ENCODE measurements at regions not wholly inside any gene's neighbourhood (a gene's known extent, or its start where the extent isn't known, plus 50 kb on each side); places are given as distances from the start of the nearest gene placed in this dataset.
A peak's percentile ranks its signal among the peaks of the same experiment; 100 is the strongest.

- intact Hi-C loops (cut with DNase I; ENCODE audit: low total_unique reads) = no loop called here
- no peaks in the 10 kb centered on the region for H3K27me3 ChIP-seq
Observed at GRCh38 chr2:128538396-128538795, 219.7 kb upstream of the HS6ST1 start.

GRCh38 chr2:128540670-128541069 lies 222.0 kb upstream of the HS6ST1 start:
- H3K36me3 ChIP-seq (ENCODE audit: low read depth, missing control alignments) = no peaks in the 10 kb centered on the region
- H3K27me3 ChIP-seq = no peaks in the 10 kb centered on the region
- 67 to 87% methylated on average over 3 of the region's 3 CpGs for WGBS, 2 donors
- no peak overlapping the region for H3K27ac ChIP-seq
- no peak overlapping the region for H3K4me3 ChIP-seq
- DNase-seq = no peak
- no peaks in the 10 kb centered on the region for H3K9me3 ChIP-seq
- intact Hi-C loops (cut with DNase I; ENCODE audit: low total_unique reads) = no loop called here
- TF ChIP-seq CTCF (IDR thresholded peaks at IDR 0.05) = no peak
- no peak for TF ChIP-seq POLR2A (IDR thresholded peaks at IDR 0.05)
- H3K4me1 ChIP-seq = peaks cover under 1% of the 10 kb centered on the region

More at GRCh38 chr2:128538396-128538795, 219.7 kb upstream of the HS6ST1 start:
- WGBS, 2 donors = 92 to 100% methylated on average over 1 to 2 of the region's 2 CpGs
- H3K4me1 ChIP-seq = peaks cover 11% of the 10 kb centered on the region
- H3K36me3 ChIP-seq (ENCODE audit: low read depth, missing control alignments) = no peaks in the 10 kb centered on the region
- H3K4me3 ChIP-seq = no peak overlapping the region
- H3K9me3 ChIP-seq = no peaks in the 10 kb centered on the region
- DNase-seq = no peak
- TF ChIP-seq CTCF (IDR thresholded peaks at IDR 0.05) (no peak), POLR2A (IDR thresholded peaks at IDR 0.05) (no peak)
- no peak overlapping the region for H3K27ac ChIP-seq

- Histone ChIP-seq H3K27ac (no peak overlapping the region), H3K4me3 (no peak overlapping the region), H3K27me3 (no peaks in the 10 kb centered on the region), H3K4me1 (no peaks in the 10 kb centered on the region), H3K36me3 (ENCODE audit: low read depth, missing control alignments) (no peaks in the 10 kb centered on the region), H3K9me3 (no peaks in the 10 kb centered on the region)
- intact Hi-C loops (cut with DNase I; ENCODE audit: low total_unique reads) = no loop called here
- 62 to 73% methylated on average over 2 of the region's 2 CpGs for WGBS, 2 donors
- DNase-seq = no peak
- TF ChIP-seq POLR2A (IDR thresholded peaks at IDR 0.05) (no peak), CTCF (IDR thresholded peaks at IDR 0.05) (no peak)
Observed at GRCh38 chr2:128541448-128541847, 222.8 kb upstream of the HS6ST1 start.

DNA sequence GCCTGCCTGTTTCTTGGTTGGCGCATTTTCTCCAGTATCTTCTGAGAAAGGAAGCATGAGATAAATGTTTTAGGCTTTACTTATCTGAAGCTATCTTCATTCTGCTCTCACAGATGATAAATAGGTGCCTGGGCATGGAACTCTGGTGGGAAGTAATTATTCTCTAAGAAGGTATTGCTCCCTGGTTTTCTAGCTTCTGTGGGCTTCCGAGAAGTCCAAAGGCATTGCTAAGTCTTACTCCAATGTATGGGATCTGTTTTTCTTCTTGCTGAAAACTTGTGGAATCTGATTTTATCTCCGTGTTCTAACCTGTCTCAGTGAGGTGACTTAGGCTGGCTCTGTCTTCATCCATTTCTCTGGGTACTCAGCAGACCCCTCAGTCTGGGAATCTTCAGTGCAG lies 224.4 kb upstream of the HS6ST1 start:
- no peak for TF ChIP-seq CTCF (IDR thresholded peaks at IDR 0.05)
- no peak for TF ChIP-seq POLR2A (IDR thresholded peaks at IDR 0.05)
- Histone ChIP-seq H3K4me1 (no peaks in the 10 kb centered on the region), H3K36me3 (ENCODE audit: low read depth, missing control alignments) (no peaks in the 10 kb centered on the region), H3K27ac (no peak overlapping the region), H3K9me3 (no peaks in the 10 kb centered on the region), H3K27me3 (no peaks in the 10 kb centered on the region), H3K4me3 (no peak overlapping the region)
- no peak for DNase-seq
- WGBS, 2 donors = 85 to 95% methylated on average over 3 of the region's 3 CpGs
- intact Hi-C loops (cut with DNase I; ENCODE audit: low total_unique reads) = no loop called here

DNA sequence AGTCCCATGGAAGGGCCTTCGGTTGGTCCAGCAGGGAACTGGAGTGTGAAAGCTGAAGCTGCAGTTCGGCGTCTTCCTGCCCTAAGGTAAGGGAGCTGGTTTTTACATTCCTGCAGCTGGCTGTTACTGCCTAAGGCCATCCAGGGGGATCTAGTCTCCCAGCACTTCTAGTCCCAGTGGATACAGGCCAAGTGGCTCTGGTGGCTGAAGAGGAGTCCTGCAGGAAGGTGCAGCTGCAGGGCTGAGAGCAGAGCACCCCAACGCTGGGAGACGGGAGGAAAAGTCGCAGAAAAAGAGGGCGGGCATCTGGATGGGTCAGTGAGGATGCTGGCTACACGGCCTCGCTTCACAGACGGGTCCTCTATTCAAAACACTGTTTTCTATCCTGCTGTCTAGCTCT lies 225.0 kb upstream of the HS6ST1 start:
- H3K4me3 ChIP-seq = no peak overlapping the region
- no peak for DNase-seq
- WGBS, 2 donors = 57 to 74% methylated on average over 10 of the region's 10 CpGs
- H3K9me3 ChIP-seq = no peaks in the 10 kb centered on the region
- H3K27me3 ChIP-seq = no peaks in the 10 kb centered on the region
- no peaks in the 10 kb centered on the region for H3K4me1 ChIP-seq
- H3K27ac ChIP-seq = no peak overlapping the region
- H3K36me3 ChIP-seq (ENCODE audit: low read depth, missing control alignments) = no peaks in the 10 kb centered on the region
- intact Hi-C loops (cut with DNase I; ENCODE audit: low total_unique reads) = no loop called here
- TF ChIP-seq POLR2A (IDR thresholded peaks at IDR 0.05) (no peak), CTCF (IDR thresholded peaks at IDR 0.05) (peak in 1 of 3 experiments; percentile 9)

Measured in testis (tissue), 2 donors.